22Rv1 (cell line): ENCODE measurements at regions not wholly inside any gene's neighbourhood (a gene's known extent, or its start where the extent isn't known, plus 50 kb on each side); places are given as distances from the start of the nearest gene placed in this dataset.

Experiments used
- ZFX ChIP-seq: fragments of 450-650 bp; IDR thresholded peaks from 2 replicates; pipeline ENCODE4 v1.6.1; 2017; ENCODE audit warnings: antibody characterized with exemption, borderline replicate concordance
- TF ChIP-seq, protein P1 (sequence below): fragments of 450-650 bp; IDR thresholded peaks from 2 replicates; pipeline ENCODE4 v1.5.1; 2017; ENCODE audit warnings: mild to moderate bottlenecking

GRCh38 chr5:87627363-87627762 is 214.6 kb upstream of the CCNH start:
- TF ChIP-seq, protein P1, sequence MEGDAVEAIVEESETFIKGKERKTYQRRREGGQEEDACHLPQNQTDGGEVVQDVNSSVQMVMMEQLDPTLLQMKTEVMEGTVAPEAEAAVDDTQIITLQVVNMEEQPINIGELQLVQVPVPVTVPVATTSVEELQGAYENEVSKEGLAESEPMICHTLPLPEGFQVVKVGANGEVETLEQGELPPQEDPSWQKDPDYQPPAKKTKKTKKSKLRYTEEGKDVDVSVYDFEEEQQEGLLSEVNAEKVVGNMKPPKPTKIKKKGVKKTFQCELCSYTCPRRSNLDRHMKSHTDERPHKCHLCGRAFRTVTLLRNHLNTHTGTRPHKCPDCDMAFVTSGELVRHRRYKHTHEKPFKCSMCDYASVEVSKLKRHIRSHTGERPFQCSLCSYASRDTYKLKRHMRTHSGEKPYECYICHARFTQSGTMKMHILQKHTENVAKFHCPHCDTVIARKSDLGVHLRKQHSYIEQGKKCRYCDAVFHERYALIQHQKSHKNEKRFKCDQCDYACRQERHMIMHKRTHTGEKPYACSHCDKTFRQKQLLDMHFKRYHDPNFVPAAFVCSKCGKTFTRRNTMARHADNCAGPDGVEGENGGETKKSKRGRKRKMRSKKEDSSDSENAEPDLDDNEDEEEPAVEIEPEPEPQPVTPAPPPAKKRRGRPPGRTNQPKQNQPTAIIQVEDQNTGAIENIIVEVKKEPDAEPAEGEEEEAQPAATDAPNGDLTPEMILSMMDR = no peak
- TF ChIP-seq ZFX = no peak
